ENCODE measurements at regions not wholly inside any gene's neighbourhood (a gene's known extent, or its start where the extent isn't known, plus 50 kb on each side); places are given as distances from the start of the nearest gene placed in this dataset.

DNA sequence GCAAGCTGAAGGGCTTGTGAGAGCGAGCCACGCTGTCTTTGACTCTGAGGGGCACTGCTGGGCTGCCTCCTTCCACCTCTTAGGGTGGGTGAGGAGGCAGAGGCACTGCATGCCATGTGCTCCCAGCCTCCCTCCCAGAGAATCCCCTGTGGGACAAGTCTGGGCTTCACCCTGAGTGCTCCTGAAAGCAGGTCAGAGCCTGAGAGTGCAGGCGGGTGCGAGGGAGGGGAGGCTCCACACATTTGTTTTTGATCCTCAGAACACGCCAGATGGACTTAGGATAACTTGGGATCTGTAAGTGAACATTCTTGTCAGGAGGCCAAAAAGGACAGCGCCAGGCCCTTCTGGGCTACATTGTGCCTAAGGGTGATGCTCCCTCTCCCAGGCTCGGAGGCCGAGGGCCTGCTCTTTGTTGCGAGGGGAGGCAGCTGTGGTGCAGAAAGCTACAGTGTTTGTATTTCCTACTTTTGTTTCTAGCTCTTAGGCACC, 155.4 kb downstream of the TMX1 start:
- TF ChIP-seq, protein P1, sequence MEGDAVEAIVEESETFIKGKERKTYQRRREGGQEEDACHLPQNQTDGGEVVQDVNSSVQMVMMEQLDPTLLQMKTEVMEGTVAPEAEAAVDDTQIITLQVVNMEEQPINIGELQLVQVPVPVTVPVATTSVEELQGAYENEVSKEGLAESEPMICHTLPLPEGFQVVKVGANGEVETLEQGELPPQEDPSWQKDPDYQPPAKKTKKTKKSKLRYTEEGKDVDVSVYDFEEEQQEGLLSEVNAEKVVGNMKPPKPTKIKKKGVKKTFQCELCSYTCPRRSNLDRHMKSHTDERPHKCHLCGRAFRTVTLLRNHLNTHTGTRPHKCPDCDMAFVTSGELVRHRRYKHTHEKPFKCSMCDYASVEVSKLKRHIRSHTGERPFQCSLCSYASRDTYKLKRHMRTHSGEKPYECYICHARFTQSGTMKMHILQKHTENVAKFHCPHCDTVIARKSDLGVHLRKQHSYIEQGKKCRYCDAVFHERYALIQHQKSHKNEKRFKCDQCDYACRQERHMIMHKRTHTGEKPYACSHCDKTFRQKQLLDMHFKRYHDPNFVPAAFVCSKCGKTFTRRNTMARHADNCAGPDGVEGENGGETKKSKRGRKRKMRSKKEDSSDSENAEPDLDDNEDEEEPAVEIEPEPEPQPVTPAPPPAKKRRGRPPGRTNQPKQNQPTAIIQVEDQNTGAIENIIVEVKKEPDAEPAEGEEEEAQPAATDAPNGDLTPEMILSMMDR (conservative IDR thresholded peaks at IDR 0.05): no peak
- no peak for TF ChIP-seq EZH2 (IDR thresholded peaks at IDR 0.05; ENCODE audit: low read depth)

Measured in PC-9 (cell line).